ENCODE measurements at regions not wholly inside any gene's neighbourhood (a gene's known extent, or its start where the extent isn't known, plus 50 kb on each side); places are given as distances from the start of the nearest gene placed in this dataset.

- TF ChIP-seq, protein P1, sequence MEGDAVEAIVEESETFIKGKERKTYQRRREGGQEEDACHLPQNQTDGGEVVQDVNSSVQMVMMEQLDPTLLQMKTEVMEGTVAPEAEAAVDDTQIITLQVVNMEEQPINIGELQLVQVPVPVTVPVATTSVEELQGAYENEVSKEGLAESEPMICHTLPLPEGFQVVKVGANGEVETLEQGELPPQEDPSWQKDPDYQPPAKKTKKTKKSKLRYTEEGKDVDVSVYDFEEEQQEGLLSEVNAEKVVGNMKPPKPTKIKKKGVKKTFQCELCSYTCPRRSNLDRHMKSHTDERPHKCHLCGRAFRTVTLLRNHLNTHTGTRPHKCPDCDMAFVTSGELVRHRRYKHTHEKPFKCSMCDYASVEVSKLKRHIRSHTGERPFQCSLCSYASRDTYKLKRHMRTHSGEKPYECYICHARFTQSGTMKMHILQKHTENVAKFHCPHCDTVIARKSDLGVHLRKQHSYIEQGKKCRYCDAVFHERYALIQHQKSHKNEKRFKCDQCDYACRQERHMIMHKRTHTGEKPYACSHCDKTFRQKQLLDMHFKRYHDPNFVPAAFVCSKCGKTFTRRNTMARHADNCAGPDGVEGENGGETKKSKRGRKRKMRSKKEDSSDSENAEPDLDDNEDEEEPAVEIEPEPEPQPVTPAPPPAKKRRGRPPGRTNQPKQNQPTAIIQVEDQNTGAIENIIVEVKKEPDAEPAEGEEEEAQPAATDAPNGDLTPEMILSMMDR (IDR thresholded peaks at IDR 0.05): no peak
- TF ChIP-seq POLR2AphosphoS5 (IDR thresholded peaks at IDR 0.05) (no peak), POLR2A (IDR thresholded peaks at IDR 0.05) (no peak)
Observed at GRCh38 chr1:188871164-188871563, 1606.5 kb downstream of the BRINP3 start.

Measured in sigmoid colon (tissue), 4 donors.